Right lobe of liver (tissue), 6 donors: ENCODE measurements at regions not wholly inside any gene's neighbourhood (a gene's known extent, or its start where the extent isn't known, plus 50 kb on each side); places are given as distances from the start of the nearest gene placed in this dataset.
"Not testable (repeated sequence)": the region's sequence is repeated elsewhere in the genome, so short reads cannot be mapped to it uniquely, and the experiment has no call there.

Experiments
- ATAC-seq, 4 donors: fragments of 200-7000 bp; cut with Tn5 transposase; one replicate each; pipeline ENCODE4 v1.9.1; 2020; ENCODE audit warnings: mild to moderate bottlenecking in 4 of 4, moderate library complexity in 4 of 4
- DNase-seq, 3 donors: peaks; one replicate each; pipeline ENCODE4 v3.0.0-alpha.2; 2020
- H3K27ac ChIP-seq, 3 donors: fragments of 200-600 bp; one replicate each; pipeline ENCODE4 v1.8.0; 2022
- H3K27me3 ChIP-seq, 2 donors: fragments of 200-600 bp; one replicate each; pipeline ENCODE4 v1.8.0; 2022
- H3K36me3 ChIP-seq, 4 donors: fragments of 200-600 bp; sonication (generic) in 1 of 4; one replicate each; pipeline versions ENCODE4 v1.5.1 to v1.8.0; 2017 to 2022; ENCODE audit warnings: control low read depth in 1 of 4
- H3K4me1 ChIP-seq, 4 donors: fragments of 200-600 bp; sonication (generic) in 1 of 4; one replicate each; pipeline versions ENCODE4 v1.5.1 to v1.8.0; 2017 to 2022; ENCODE audit warnings: control low read depth in 1 of 4
- H3K4me3 ChIP-seq, 3 donors: fragments of 200-600 bp; one replicate each; pipeline ENCODE4 v1.8.0; 2022
- H3K9me3 ChIP-seq, 4 donors: fragments of 200-600 bp; sonication (generic) in 1 of 4; one replicate each; pipeline versions ENCODE4 v1.5.1 to v1.8.0; 2017 to 2022; ENCODE audit warnings: control low read depth in 1 of 4
- CTCF ChIP-seq, 4 donors: fragments of 200-600 bp in 3 of 4; fragments of 450-650 bp in 1 of 4; IDR thresholded peaks; one replicate each; pipeline versions ENCODE4 v1.5.1 to v1.8.0; 2016 to 2022; ENCODE audit warnings: antibody characterized with exemption in 4 of 4, mild to moderate bottlenecking in 2 of 4
- POLR2A ChIP-seq: fragments of 450-650 bp; IDR thresholded peaks from one replicate; pipeline ENCODE4 v1.6.1; 2017; ENCODE audit warnings: antibody characterized with exemption, mild to moderate bottlenecking
- WGBS: methylation state at CpG from one replicate; pipeline ENCODE4 v1.1.6; 2018; ENCODE audit warnings: low coverage, low lambda C conversion rate; ENCODE audit not compliant: insufficient coverage; ENCODE audit errors: missing lambda C conversion rate; 5-methylcytosine and 5-hydroxymethylcytosine counted together
- intact Hi-C, 2 donors: fragments of 100-400 bp; cut with DNase I; formaldehyde crosslinking; loops; one replicate each; pipeline versions ENCODE4 v1.11.2 to v1.14.1; 2022
- donor health status: DM: no; HTN: yes; CAD: no.
- donor health status: DM: no; HTN: no; CAD: no.
- donor health status: DM: no; HTN: no; CAD: no.
- donor health status: DM: no; HTN: yes; CAD: no.
- donor health status: DM: no; HTN: yes; CAD: no.

GRCh38 chr6:149142924-149143429 is 174.5 kb upstream of the TAB2 start:
- H3K4me1 ChIP-seq = peaks cover 0 to 3% (median 1%) of the 10 kb centered on the region in 4 donors
- no peak overlapping the region for H3K4me3 ChIP-seq
- no peaks in the 10 kb centered on the region for H3K36me3 ChIP-seq
- DNase-seq (no peak), ATAC-seq (no peak)
- no peak for TF ChIP-seq POLR2A
- TF ChIP-seq CTCF (IDR thresholded peaks at IDR 0.05) = no peak
- H3K27ac ChIP-seq = no peak overlapping the region
- WGBS = 95% methylated on average over 2 of the region's 2 CpGs
- intact Hi-C loops = no loop called here
- no peaks in the 10 kb centered on the region for H3K9me3 ChIP-seq
- no peaks in the 10 kb centered on the region for H3K27me3 ChIP-seq

GRCh38 chr6:149145800-149146199 is 171.7 kb upstream of the TAB2 start:
- H3K9me3 ChIP-seq, H3K27me3 ChIP-seq, H3K4me1 ChIP-seq, ATAC-seq, DNase-seq, H3K27ac ChIP-seq, intact Hi-C loops, H3K4me3 ChIP-seq, H3K36me3 ChIP-seq: not testable (repeated sequence)

GRCh38 chr6:149147195-149147594 is 170.3 kb upstream of the TAB2 start:
- WGBS = 26% methylated on average over 3 of the region's 3 CpGs
- no peak for TF ChIP-seq CTCF (IDR thresholded peaks at IDR 0.05)
- TF ChIP-seq POLR2A = no peak
- DNase-seq (no peak), ATAC-seq (no peak)
- intact Hi-C loops = no loop called here
- Histone ChIP-seq H3K27me3 (no peaks in the 10 kb centered on the region), H3K36me3 (no peaks in the 10 kb centered on the region), H3K27ac (no peak overlapping the region), H3K9me3 (no peaks in the 10 kb centered on the region), H3K4me3 (no peak overlapping the region), H3K4me1 (no peaks in the 10 kb centered on the region)

- H3K4me3 ChIP-seq = no peak overlapping the region
- no peaks in the 10 kb centered on the region for H3K27me3 ChIP-seq
- no peaks in the 10 kb centered on the region for H3K4me1 ChIP-seq
- H3K36me3 ChIP-seq = no peaks in the 10 kb centered on the region
- no peaks in the 10 kb centered on the region for H3K9me3 ChIP-seq
- no peak overlapping the region for H3K27ac ChIP-seq
- 57% methylated on average over 9 of the region's 9 CpGs for WGBS
- intact Hi-C loops = no loop called here
- ATAC-seq = no peak
- no peak for DNase-seq
- TF ChIP-seq CTCF (IDR thresholded peaks at IDR 0.05) = no peak
- no peak for TF ChIP-seq POLR2A
These were observed 169.4 kb upstream of the TAB2 start for GRCh38 chr6:149147938-149148718.

- intact Hi-C loops = no loop called here
- TF ChIP-seq CTCF (IDR thresholded peaks at IDR 0.05) (no peak), POLR2A (no peak)
- H3K27me3 ChIP-seq = no peaks in the 10 kb centered on the region
- DNase-seq (no peak), ATAC-seq (no peak)
- no peaks in the 10 kb centered on the region for H3K36me3 ChIP-seq
- H3K4me1 ChIP-seq = no peaks in the 10 kb centered on the region
- H3K9me3 ChIP-seq = no peaks in the 10 kb centered on the region
- WGBS = 68% methylated on average over 2 of the region's 2 CpGs
- H3K4me3 ChIP-seq = no peak overlapping the region
- H3K27ac ChIP-seq = no peak overlapping the region
These were observed 167.9 kb upstream of the TAB2 start for GRCh38 chr6:149149653-149150052.
